ELF-1 (cell line): ENCODE measurements at regions not wholly inside any gene's neighbourhood (a gene's known extent, or its start where the extent isn't known, plus 50 kb on each side); places are given as distances from the start of the nearest gene placed in this dataset.
A peak's percentile ranks its signal among the peaks of the same experiment; 100 is the strongest.

ENCODE experiments used
- DNase-seq: peaks from one replicate; pipeline ENCODE4 v3.0.0-alpha.2; 2016; ENCODE audit warnings: low read depth, low spot score

GRCh38 chr14:94887591-94887990 lies 117.7 kb upstream of the GSC start:
- no peak for DNase-seq

DNA sequence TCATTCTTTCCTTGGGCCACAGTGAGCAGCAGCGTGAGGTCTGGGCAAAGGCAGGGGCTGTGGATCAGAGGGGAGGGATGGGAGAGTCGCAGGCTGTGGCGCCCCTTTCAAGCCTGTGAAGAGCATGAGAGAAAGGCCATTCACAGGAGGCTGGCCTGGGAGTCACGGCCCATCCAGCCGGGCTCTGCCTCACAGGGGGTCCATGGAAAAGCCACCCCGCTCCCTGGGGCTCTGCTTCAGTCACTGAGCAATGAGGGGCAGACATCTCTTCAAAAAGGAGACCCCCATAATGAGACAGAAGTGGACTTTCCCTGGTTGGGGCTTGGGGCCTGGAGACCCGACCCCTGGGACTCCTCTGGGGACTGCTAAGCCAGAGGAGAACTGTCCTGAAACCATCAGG lies 117.0 kb upstream of the GSC start:
- DNase-seq = no peak

DNA sequence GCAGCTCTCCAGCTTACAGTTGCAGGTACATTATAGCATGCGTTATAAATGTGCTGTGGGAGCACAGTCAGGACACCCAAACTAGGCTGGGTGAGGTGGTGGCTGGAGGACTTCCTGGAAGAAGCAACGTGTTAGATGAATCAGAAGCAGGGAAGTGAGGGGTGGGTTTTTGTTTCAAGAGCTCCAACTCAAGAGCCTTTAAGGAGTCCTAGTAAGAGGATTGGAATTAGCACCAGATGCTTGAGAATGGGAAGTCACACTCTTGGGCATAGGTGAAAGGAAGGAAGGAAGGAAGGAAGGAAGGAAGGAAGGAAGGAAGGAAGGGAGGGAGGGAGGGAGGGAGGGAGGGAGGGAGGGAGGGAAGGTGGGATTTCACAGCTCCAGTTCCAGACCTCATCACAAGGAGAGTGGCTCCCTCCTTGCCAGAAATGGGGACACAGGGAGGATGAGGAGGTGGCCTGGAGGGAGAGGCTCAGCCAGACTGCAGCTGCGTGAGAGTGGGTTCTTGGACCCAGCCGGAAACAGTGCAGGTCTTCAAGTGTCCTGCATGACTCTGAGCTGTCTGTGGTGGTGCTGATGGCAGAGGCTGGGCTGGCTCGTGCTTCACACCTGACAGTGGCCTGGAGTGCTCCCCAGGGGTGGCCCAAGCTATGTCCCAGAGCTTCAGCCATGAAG lies 115.7 kb upstream of the GSC start:
- DNase-seq = no peak

DNA sequence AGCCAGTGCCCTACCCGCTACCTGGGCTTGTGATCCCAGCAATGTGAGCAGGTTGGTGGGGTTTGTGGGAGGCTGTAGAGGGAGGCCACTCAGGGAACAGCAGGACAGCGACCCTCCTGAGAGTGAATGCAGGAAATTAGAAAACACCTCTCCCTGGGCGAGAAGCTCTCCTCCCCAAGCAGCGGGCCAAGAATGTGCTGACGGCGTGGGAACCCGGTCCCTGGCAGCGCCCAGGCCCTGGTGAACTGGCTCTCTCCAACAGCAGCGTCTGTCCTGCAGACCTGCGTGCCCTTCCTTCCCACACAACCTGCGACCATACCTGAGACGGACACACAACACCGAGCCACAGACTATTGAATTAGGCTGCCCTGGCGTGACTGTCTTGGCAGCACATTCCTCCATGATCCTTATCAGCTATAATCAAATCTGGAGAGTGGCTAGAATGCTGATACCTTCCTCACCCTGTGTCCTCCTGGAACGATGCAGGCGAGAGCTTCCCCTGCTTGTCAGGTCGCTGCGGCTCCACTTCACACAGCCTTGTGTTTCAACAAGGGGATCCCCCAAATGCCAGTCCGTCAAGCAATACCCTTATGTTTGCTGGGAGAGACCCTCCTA lies 114.8 kb upstream of the GSC start:
- peak; percentile 23 for DNase-seq

GRCh38 chr14:94882401-94882800 lies 112.5 kb upstream of the GSC start:
- no peak for DNase-seq

- no peak for DNase-seq
Observed at GRCh38 chr14:94880876-94881275, 111.0 kb upstream of the GSC start.

- no peak for DNase-seq
Observed at GRCh38 chr14:94880106-94880505, 110.2 kb upstream of the GSC start.

DNA sequence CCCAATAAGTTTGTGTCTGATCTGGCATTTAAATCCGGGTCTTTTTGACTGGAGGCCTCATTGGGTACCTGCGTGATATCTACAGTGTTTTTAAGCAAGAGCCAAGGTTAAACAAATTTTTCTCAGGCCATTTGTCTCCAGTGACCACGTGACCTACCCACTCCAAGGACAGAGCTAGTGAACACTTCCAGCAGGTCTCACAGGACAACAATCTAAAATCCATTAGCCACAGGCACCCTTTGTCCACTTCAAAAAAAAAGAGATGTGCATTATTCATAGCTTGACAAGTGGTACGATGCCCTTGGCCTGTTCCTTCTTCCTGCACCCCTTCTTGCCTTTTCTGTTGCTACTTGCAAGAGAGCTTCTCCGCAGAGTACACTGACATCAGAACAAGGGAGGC lies 109.6 kb upstream of the GSC start:
- no peak for DNase-seq

- DNase-seq = no peak
Observed at GRCh38 chr14:94876306-94876705, 106.4 kb upstream of the GSC start.

GRCh38 chr14:94875256-94875655 lies 105.3 kb upstream of the GSC start:
- no peak for DNase-seq

GRCh38 chr14:94868772-94869072 lies 98.8 kb upstream of the GSC start:
- no peak for DNase-seq

GRCh38 chr14:94867946-94868771 lies 98.2 kb upstream of the GSC start:
- no peak for DNase-seq

- DNase-seq = no peak
Observed at GRCh38 chr14:94867209-94867608, 97.3 kb upstream of the GSC start.

DNA sequence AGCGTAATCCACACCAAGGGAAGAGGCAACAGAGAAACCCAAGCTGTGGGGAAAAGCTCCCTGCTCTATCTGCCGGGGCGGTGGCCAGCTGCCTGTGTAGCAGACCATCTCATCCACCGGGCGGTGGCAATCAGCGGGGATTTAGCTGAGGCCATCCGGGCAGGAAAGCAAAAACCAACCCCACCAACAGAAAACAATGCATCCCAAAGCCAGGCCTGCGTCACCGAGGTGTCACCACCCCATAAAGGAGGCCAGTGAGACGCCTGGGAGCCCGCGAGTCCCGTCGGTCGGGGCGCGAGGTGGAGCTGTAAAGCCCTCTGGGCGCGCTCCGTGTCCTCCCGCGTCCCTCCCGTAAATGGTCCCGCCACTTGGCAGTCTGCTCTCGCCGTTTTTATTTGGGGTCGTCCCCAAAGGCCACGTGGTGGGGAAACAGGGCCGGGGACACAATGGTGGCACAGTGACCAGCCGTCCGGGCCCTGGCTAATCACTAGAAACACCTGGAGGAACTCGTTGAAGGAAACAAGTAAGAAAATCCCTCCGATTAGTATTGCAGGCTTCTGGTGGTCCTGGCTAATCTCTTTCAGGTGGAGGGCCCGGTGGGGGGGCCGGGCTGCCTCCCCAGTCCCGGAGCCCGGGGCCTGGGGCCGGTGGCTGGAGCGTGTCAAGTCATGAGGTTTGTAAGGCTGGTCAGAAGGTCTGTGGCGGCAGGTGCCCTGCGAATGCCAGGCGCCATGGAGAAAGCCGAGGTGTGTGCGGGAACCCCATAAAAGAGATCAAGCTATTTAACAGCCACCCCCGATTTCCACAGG lies 94.7 kb upstream of the GSC start:
- peak; percentile 42 for DNase-seq

DNA sequence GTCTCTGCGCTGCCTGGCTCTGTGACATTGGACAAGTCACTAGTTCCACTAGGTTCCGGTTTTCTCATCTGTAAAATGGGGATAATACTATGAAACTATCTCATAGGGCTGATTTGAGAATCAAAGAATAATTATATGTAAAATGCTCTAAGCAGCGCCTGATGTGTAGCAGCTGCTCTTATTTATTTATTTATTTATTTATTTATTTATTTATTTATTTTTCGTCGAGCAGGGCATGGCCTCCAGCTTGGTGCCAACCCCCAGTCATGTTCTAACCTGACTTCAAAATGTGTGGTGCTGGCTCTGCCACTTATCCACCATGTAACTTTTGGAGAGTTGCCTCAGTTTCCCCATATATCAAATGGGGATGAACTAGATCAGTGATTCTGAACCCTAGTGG lies 93.5 kb upstream of the GSC start:
- no peak for DNase-seq

DNA sequence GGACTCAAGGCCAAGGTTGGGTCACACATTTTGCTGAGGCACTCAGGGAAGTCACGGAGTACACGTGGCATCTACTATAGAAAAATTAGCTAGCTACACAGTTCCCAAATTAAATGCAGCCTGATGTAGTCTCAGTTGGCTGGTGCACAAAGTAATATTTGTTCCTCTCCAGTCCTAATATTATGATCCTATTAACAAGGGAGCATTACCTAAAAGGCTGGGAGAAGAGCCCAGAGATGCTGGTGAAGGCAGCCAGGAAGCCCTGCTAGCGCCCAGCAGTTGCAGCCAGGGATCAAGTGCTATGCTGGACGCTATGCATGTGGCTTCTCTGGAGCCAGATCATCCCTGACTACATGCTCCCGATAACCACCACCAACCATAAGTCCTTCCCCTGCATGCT lies 88.0 kb upstream of the GSC start:
- DNase-seq = no peak

DNA sequence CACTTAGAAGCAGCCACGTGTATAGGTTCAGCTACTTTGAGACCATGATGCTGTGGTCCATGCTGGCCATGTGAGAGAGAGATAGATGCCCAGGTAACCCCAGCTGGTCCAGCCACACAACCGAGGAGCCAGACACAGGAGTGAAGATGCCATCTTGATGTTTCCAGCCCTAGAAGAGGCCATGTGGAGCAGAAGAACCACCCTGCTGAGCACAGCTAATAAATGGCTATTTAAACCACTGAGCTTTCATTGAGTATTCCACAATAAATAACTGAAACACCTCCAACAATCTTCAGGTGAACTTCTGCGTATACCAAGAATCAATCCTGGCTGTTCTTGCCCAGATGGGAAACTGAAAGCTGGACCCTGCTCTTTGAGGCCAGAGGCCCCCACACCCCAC lies 84.0 kb upstream of the GSC start:
- no peak for DNase-seq

DNA sequence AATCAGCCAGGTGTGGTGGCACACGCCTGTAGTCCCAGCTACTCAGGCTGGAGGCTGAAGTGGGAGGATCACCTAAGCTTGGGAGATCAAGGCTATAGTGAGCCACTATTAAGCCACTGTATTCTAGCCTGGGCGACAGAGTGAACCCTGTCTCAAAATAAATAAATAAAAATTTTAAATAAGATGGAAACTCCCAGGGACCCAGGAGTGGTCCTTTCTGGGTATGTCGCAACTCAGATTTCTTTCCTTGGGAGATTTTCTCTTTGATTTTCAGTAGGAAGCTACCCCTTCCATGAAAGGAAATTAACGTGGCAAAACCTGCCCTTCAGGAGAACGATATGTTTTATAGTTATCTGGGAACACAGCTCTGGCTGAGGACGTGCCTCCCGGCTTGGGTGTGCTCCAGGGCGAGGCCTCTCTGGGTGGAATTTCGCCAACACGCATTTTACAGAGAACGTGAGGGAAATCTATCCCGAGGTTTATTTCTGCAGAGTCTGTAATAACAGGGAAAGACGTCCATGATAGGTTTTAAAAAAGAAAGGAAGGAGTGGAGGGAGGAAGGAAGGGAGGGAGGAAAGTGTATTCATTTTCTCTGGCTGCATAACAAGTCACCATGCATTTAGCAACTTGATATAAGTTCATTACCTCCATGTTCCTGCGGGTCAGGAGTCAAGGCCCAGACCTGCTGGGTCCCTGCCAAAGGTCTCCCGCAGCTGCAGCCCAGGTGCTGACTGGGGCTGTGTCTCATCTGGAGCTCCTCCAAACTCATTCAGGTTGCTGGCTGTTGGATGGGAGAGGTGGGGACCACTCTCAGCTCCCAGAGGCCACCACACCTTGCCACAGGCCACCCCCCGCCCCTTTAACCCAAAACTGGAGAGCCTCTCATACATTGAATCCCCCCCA lies 80.6 kb upstream of the GSC start:
- no peak for DNase-seq

DNA sequence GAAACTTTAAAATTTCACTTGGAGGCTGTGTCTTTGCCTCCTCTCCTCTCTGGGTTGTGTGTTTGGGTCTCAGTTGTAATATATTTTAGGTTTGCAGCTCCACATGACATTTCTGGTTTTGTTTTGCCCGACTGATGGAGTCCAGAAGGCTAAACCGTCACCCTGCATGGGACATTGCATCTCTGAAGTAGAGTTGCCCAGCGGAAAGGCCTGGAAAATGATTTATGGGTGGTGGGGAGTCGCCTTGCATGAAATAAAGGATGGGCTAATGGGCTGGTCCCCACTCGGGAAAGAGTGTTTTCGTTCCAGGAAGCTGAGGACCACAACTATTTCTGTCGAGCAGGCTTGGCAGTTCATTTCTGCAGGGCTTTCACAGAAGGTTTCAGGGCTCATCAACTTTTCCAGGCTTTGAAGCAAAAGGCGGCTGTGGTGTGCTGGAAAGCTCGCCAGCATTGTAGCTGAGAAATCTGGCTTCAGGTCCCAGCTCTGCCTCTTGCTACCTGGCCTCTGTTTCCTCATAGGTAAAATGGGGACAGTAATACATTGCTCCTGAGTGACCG lies 74.8 kb upstream of the GSC start:
- no peak for DNase-seq

DNA sequence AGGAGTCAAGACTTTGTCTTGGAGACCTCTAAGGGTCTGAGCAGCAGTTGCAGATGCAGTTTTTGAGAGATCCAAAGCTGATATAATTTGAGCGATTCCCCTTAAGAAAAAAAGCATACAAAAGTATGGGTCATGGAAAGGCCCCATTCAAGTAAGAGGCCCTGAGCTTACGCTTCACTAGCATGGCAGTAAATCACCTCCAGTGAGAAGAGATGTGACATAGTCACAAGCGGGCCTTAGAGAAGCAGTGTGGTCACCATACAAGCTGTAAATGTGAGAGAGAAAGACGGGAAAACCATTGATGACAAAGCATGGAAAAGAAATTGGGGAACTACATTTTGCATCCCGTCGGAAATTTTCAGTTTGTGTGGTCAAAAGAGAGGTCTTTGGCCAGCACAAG lies 70.6 kb upstream of the GSC start:
- DNase-seq = no peak

DNA sequence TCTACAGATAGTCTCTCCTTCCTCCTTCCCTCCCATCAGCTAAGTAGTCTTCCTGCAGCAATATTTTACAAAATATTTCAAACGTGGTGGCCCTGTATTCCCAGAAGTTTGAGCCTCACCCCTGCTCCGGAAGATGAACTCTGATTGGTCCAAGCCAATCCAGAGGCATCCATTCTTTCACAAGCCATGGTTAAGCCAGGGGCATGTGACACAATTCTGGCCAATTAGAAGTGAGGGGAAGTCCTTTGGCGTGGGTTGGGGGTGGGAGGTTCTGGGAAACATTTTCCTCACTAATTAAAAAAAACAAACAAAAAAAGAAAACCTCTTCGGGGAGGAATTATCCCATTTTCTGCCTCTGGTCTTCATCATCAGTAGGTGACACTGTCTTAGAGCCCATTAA lies 69.4 kb upstream of the GSC start:
- DNase-seq = no peak
